Neural crest cell (in vitro differentiated cells): ENCODE measurements at regions not wholly inside any gene's neighbourhood (a gene's known extent, or its start where the extent isn't known, plus 50 kb on each side); places are given as distances from the start of the nearest gene placed in this dataset.

Experiments used
- DNase-seq: peaks from one replicate; pipeline ENCODE4 v3.0.0; 2021; ENCODE audit warnings: low read depth, mixed read lengths, low spot score
- H3K27ac Mint-ChIP-seq: one replicate; pipeline ENCODE4 v1.8.0; 2021; ENCODE audit warnings: mild to moderate bottlenecking, mixed read lengths; ENCODE audit not compliant: unreplicated experiment
- H3K27me3 Mint-ChIP-seq: 2 replicates; pipeline ENCODE4 v1.8.0; 2021; ENCODE audit warnings: low read depth, mild to moderate bottlenecking, mixed read lengths
- H3K36me3 Mint-ChIP-seq: 2 replicates; pipeline ENCODE4 v1.8.0; 2021; ENCODE audit warnings: low read depth, mild to moderate bottlenecking, mixed read lengths
- H3K4me1 Mint-ChIP-seq: 2 replicates; pipeline ENCODE4 v1.8.0; 2021; ENCODE audit warnings: mixed read lengths
- H3K4me3 Mint-ChIP-seq: one replicate; pipeline ENCODE4 v1.8.0; 2021; ENCODE audit warnings: mild to moderate bottlenecking, mixed read lengths
- H3K9me3 Mint-ChIP-seq: 2 replicates; pipeline ENCODE4 v1.8.0; 2021; ENCODE audit warnings: mixed read lengths
- TF ChIP-seq, protein P1 (sequence below): fragments of 200-600 bp; sonication (generic); conservative IDR thresholded peaks from 2 replicates; pipeline ENCODE4 v1.5.0; 2021; ENCODE audit warnings: antibody characterized with exemption, mild to moderate bottlenecking

DNA sequence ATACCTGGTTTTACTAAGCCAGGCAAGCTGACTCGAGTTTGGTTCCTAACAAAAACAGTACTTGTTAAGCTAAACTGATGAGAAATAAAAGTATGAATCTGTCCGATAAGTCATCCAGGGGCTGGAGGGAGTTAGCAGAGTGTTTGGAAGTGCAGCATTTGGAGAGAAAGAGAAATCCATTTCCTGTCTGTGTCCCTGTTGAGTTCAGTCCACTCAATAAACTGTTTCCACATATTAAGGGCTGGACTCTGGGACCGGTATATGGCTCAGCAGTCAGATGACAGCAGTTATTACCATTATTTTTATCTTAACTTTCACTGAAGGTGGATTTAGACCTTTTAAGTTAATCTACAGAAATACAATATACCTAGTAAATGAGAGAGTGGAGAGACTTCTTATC lies 130.6 kb upstream of the ADRA1B start:
- TF ChIP-seq, protein P1, sequence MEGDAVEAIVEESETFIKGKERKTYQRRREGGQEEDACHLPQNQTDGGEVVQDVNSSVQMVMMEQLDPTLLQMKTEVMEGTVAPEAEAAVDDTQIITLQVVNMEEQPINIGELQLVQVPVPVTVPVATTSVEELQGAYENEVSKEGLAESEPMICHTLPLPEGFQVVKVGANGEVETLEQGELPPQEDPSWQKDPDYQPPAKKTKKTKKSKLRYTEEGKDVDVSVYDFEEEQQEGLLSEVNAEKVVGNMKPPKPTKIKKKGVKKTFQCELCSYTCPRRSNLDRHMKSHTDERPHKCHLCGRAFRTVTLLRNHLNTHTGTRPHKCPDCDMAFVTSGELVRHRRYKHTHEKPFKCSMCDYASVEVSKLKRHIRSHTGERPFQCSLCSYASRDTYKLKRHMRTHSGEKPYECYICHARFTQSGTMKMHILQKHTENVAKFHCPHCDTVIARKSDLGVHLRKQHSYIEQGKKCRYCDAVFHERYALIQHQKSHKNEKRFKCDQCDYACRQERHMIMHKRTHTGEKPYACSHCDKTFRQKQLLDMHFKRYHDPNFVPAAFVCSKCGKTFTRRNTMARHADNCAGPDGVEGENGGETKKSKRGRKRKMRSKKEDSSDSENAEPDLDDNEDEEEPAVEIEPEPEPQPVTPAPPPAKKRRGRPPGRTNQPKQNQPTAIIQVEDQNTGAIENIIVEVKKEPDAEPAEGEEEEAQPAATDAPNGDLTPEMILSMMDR, result no peak
- H3K9me3 Mint-ChIP-seq, result no peaks in the 10 kb centered on the region
- H3K4me3 Mint-ChIP-seq, result no peak overlapping the region
- H3K4me1 Mint-ChIP-seq, result no peaks in the 10 kb centered on the region
- no peaks in the 10 kb centered on the region for H3K36me3 Mint-ChIP-seq
- peak overlapping the region; percentile 24 for H3K27ac Mint-ChIP-seq
- DNase-seq, result no peak
- H3K27me3 Mint-ChIP-seq, result peaks cover 4% of the 10 kb centered on the region

DNA sequence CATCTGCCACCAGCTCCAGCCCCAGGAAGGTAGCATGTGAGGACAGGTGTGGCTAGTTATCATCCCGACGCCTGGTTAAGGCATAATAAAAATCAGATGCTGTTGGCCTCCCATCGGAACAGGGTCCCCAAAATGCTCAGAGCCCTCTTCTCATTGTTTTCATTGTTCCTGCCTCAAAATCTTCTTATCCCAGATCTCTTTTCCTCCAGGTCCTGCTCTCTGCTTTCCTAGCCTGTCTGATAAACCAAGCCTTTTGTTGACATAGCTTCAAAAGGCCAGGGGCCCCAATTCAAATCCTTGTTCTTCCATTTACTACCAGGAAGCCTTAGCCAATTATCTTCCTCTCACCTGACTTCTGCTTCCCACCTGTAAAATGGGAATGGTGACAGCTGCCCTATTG lies 130.1 kb upstream of the ADRA1B start:
- Mint-ChIP-seq H3K27ac (no peak overlapping the region), H3K4me1 (no peaks in the 10 kb centered on the region), H3K4me3 (no peak overlapping the region), H3K27me3 (peaks cover 4% of the 10 kb centered on the region), H3K9me3 (no peaks in the 10 kb centered on the region), H3K36me3 (no peaks in the 10 kb centered on the region)
- TF ChIP-seq, protein P1, result no peak
- no peak for DNase-seq

DNA sequence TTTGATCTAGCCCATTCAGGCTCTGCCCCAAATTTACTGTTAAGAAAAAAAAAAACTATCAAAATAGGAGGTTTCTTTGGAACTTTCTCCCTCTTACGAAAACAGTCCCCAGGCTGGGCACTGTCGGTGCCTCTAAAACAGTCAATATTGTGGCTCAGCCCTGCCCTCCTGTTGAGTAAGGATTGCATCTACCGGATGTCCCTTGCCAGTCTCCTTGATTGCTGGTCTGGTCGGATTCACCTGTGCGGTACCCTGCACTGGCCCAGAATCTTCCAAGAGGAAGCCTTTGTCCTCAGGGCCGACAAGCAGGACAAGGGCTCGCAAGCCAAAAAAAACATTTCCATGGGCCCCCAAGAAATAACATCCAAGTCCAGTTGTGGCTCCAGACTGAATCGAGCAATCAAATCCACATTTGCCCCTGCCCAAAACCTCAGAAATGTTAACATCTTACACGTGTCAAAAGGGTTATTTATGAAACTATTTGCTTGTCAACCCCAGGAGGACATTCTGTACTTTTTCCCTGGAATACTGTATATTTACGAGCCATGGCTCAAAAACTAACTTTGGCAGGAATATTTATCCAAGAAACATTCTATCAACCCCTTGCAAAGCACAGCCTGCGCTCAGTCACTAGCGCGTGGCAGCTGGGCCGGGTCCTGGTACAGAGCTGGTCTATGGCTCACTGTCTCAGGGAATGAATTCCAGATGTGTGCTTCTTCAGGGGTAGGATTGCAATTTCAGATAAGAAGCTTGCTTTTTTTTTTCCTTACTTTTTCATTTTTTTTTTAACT lies 129.2 kb upstream of the ADRA1B start:
- H3K27me3 Mint-ChIP-seq, result peaks cover 4% of the 10 kb centered on the region
- TF ChIP-seq, protein P1, result no peak
- no peak overlapping the region for H3K27ac Mint-ChIP-seq
- H3K9me3 Mint-ChIP-seq, result no peaks in the 10 kb centered on the region
- no peaks in the 10 kb centered on the region for H3K36me3 Mint-ChIP-seq
- DNase-seq, result no peak
- H3K4me1 Mint-ChIP-seq, result no peaks in the 10 kb centered on the region
- H3K4me3 Mint-ChIP-seq, result no peak overlapping the region

DNA sequence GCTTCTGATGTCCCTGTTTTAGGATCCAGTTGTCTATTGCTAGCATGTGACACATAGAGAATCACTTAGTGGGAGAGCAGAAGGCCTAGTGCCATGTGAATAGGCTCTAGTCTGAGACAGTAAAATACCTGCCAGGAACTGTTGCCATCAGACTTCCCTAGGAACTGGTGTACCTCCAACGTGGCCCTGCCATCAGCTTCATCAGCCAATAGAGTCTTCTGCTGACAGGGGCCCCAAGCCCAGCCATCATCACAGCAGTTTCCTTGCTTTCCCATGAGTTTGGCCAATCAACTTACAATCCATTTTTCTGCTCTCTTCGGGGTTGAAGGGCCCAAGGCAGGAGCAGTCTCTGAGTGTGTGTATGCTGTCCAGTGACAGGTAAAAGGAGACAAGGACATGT lies 128.4 kb upstream of the ADRA1B start:
- TF ChIP-seq, protein P1, result no peak
- no peaks in the 10 kb centered on the region for H3K36me3 Mint-ChIP-seq
- H3K4me1 Mint-ChIP-seq, result no peaks in the 10 kb centered on the region
- no peak overlapping the region for H3K4me3 Mint-ChIP-seq
- no peaks in the 10 kb centered on the region for H3K9me3 Mint-ChIP-seq
- no peak overlapping the region for H3K27ac Mint-ChIP-seq
- DNase-seq, result no peak
- H3K27me3 Mint-ChIP-seq, result peaks cover 4% of the 10 kb centered on the region

DNA sequence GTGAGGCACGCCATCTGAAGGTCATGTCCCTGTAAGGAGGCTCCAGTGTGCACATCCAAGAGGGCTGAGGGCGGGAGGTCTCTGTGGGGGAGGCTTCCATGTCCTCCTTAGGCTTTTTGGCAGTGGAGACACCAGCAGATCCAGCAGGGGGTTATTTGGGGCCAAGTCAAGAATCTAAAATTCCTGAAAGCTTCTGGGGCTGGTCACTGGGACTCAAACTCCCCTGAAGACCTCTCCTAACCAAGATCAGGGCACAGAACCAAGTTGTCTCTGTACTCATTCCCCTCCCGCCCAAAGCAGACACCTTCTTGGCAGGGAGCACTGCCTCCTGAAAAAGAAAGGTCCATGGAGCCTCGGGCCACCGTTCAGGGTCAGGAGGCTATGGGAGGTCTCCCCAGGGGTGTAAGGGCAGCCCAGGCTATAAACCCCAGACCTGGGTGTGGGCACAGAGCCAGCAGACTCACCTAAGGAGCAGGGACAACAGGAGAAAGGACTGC lies 127.4 kb upstream of the ADRA1B start:
- TF ChIP-seq, protein P1, result no peak
- Mint-ChIP-seq H3K4me1 (no peaks in the 10 kb centered on the region), H3K4me3 (no peak overlapping the region), H3K9me3 (no peaks in the 10 kb centered on the region), H3K27ac (peak overlapping the region; percentile 74), H3K27me3 (no peaks in the 10 kb centered on the region), H3K36me3 (no peaks in the 10 kb centered on the region)
- no peak for DNase-seq
